22Rv1 (cell line): ENCODE measurements at regions not wholly inside any gene's neighbourhood (a gene's known extent, or its start where the extent isn't known, plus 50 kb on each side); places are given as distances from the start of the nearest gene placed in this dataset.

Experiments
- ZFX ChIP-seq: fragments of 450-650 bp; IDR thresholded peaks from 2 replicates; pipeline ENCODE4 v1.6.1; 2017; ENCODE audit warnings: antibody characterized with exemption, borderline replicate concordance
- TF ChIP-seq, protein P1 (sequence below): fragments of 450-650 bp; IDR thresholded peaks from 2 replicates; pipeline ENCODE4 v1.5.1; 2017; ENCODE audit warnings: mild to moderate bottlenecking

DNA sequence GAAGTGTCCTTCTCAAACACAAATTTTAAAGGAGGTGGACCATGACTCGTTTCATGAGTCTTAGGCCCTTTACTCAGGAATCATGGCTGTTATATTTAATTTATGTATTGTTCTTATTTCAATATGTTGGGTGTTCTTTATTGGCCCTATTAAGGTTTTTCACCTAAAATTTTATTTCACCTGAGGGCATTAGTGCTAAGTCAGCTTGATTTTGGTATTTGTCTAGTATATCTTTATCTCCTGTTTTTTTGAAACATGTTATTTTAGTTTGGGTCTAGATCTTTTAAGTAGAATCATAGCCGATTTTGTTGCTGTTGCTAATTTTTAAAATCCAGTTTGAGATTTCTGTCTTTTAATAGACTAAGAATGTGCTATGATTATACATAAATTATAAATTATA, 430.4 kb downstream of the RPS6KC1 start:
- TF ChIP-seq, protein P1, sequence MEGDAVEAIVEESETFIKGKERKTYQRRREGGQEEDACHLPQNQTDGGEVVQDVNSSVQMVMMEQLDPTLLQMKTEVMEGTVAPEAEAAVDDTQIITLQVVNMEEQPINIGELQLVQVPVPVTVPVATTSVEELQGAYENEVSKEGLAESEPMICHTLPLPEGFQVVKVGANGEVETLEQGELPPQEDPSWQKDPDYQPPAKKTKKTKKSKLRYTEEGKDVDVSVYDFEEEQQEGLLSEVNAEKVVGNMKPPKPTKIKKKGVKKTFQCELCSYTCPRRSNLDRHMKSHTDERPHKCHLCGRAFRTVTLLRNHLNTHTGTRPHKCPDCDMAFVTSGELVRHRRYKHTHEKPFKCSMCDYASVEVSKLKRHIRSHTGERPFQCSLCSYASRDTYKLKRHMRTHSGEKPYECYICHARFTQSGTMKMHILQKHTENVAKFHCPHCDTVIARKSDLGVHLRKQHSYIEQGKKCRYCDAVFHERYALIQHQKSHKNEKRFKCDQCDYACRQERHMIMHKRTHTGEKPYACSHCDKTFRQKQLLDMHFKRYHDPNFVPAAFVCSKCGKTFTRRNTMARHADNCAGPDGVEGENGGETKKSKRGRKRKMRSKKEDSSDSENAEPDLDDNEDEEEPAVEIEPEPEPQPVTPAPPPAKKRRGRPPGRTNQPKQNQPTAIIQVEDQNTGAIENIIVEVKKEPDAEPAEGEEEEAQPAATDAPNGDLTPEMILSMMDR, result no peak
- TF ChIP-seq ZFX, result no peak
